HepG2 (cell line): ENCODE measurements at regions not wholly inside any gene's neighbourhood (a gene's known extent, or its start where the extent isn't known, plus 50 kb on each side); places are given as distances from the start of the nearest gene placed in this dataset.

Source experiments
- ATAC-seq: fragments of 200-7000 bp; cut with Tn5 transposase; 3 replicates; pipeline ENCODE4 v1.9.1; 2020; ENCODE audit warnings: mild to moderate bottlenecking, moderate library complexity
- BruUV-seq: library from RNA; stranded (reverse); fragments of 400-500 nt; replicated peaks from 2 replicates; lab custom pipeline; 2021; lab: Mats Ljungman, UMichigan
- CTCF ChIA-PET: fragments of 300-600 bp; formaldehyde crosslinking; extraction: SDS; loops from one replicate; lab custom pipeline; 2021; ENCODE audit warnings: low total read pairs, inconsistent platforms, low intra/inter-chr PET ratio; lab: Yijun Ruan, JAX
- POLR2A ChIA-PET: fragments of 350-600 bp; sonication (Branson Sonifier 250); formaldehyde crosslinking; loops from one replicate; lab custom pipeline; 2020; ENCODE audit warnings: antibody characterized with exemption, inconsistent platforms; lab: Yijun Ruan, JAX
- DNase-seq: peaks from one replicate; pipeline ENCODE4 v3.0.0-alpha.2; 2015; ENCODE audit warnings: low spot score
- FAIRE-seq: peaks from 3 replicates; lab custom pipeline; 2011; peaks lifted over from hg19 to GRCh38; lab: Jason Lieb, UNC
- H2AFZ ChIP-seq: one replicate; pipeline ENCODE4 v1.6.1; 2011; ENCODE audit warnings: low read length, inconsistent platforms
- H3K27ac ChIP-seq: fragments of 300-600 bp; 3 replicates; pipeline ENCODE4 v1.8.0; 2011; ENCODE audit warnings: mixed run types, mild to moderate bottlenecking, mixed read lengths, low read length, inconsistent platforms; ENCODE audit not compliant: insufficient read depth; ENCODE audit errors: extremely low read length
- H3K27me3 ChIP-seq, 2 experiments: fragments of 200-600 bp in 1 of 2; 2 replicates in 1 of 2; 3 replicates in 1 of 2; pipeline versions ENCODE4 v1.6.0 to v1.8.0; 2011; ENCODE audit warnings: low read length in 2 of 2, mild to moderate bottlenecking in 2 of 2, moderate library complexity in 2 of 2, inconsistent platforms in 1 of 2; ENCODE audit not compliant: insufficient read depth in 2 of 2, control insufficient read depth in 1 of 2
- H3K36me3 ChIP-seq, 2 experiments: fragments of 200-600 bp in 1 of 2; replicated peaks in 1 of 2; 2 replicates in 1 of 2; 3 replicates in 1 of 2; pipeline versions ENCODE4 v1.5.1 to v1.8.0; 2011; ENCODE audit warnings: low read length in 2 of 2, inconsistent platforms in 1 of 2; ENCODE audit not compliant: insufficient read depth in 2 of 2, control insufficient read depth in 1 of 2
- H3K4me1 ChIP-seq: 2 replicates; pipeline ENCODE4 v1.5.1; 2012; ENCODE audit warnings: low read length, inconsistent platforms; ENCODE audit not compliant: insufficient read depth
- H3K4me2 ChIP-seq: 2 replicates; pipeline ENCODE4 v1.6.0; 2011; ENCODE audit warnings: low read depth, low read length, inconsistent platforms
- H3K4me3 ChIP-seq, 3 experiments: fragments of 200-600 bp in 1 of 3; sonication (generic), shearing (Covaris generic) in 1 of 3; replicated peaks in 1 of 3; 2 replicates each; pipeline ENCODE4 v1.5.1; 2011 to 2016; ENCODE audit warnings: low read length in 3 of 3, inconsistent platforms in 2 of 3, low read depth in 2 of 3, mild to moderate bottlenecking in 2 of 3, control low read depth in 1 of 3, mixed read lengths in 1 of 3; ENCODE audit not compliant: insufficient read depth in 1 of 3
- H3K79me2 ChIP-seq: one replicate; pipeline ENCODE4 v1.6.1; 2011; ENCODE audit warnings: low read length, inconsistent platforms; ENCODE audit not compliant: insufficient read depth
- H3K9ac ChIP-seq: 2 replicates; pipeline ENCODE4 v1.6.0; 2011; ENCODE audit warnings: mild to moderate bottlenecking, low read depth, low read length, inconsistent platforms; ENCODE audit not compliant: insufficient read depth
- H3K9me3 ChIP-seq: 2 replicates; pipeline ENCODE4 v1.5.1; 2012; ENCODE audit warnings: mild to moderate bottlenecking, low read length
- H4K20me1 ChIP-seq: 2 replicates; pipeline ENCODE4 v1.6.0; 2011; ENCODE audit warnings: inconsistent platforms, mild to moderate bottlenecking, low read length, moderate library complexity; ENCODE audit not compliant: insufficient read depth
- MTA3 ChIP-seq: sonication (generic); formaldehyde crosslinking; IDR thresholded peaks from 2 replicates; pipeline ENCODE4 v1.4.0; 2020; ENCODE audit warnings: missing genetic modification reagents
- PAWR ChIP-seq: sonication (generic); formaldehyde crosslinking; IDR thresholded peaks from 2 replicates; pipeline ENCODE4 v1.4.0; 2020; ENCODE audit warnings: missing genetic modification reagents, mild to moderate bottlenecking, borderline replicate concordance
- ZBTB49 ChIP-seq: sonication (generic); formaldehyde crosslinking; IDR thresholded peaks from 2 replicates; pipeline ENCODE4 v1.4.0; 2020; ENCODE audit warnings: missing genetic modification reagents, borderline replicate concordance
- ZNF136 ChIP-seq: sonication (generic); formaldehyde crosslinking; IDR thresholded peaks from 2 replicates; pipeline ENCODE4 v1.8.1; 2022; ENCODE audit warnings: low read depth, mild to moderate bottlenecking, moderate library complexity, missing genetic modification reagents
- ZNF446 ChIP-seq: sonication (generic); formaldehyde crosslinking; IDR thresholded peaks from 2 replicates; pipeline ENCODE4 v1.5.0; 2020; ENCODE audit warnings: mild to moderate bottlenecking, missing genetic modification reagents
- ZNF841 ChIP-seq: sonication (generic); formaldehyde crosslinking; IDR thresholded peaks from 2 replicates; pipeline ENCODE4 v1.8.1; 2023; ENCODE audit warnings: missing genetic modification reagents, borderline replicate concordance
- WGBS: methylation state at CpG from one replicate; pipeline ENCODE4 v1.1.6; 2017; ENCODE audit warnings: low lambda C conversion rate; 5-methylcytosine and 5-hydroxymethylcytosine counted together
- in situ Hi-C: cut with HindIII; loops from 2 replicates; pipeline ENCODE4 v1.10.0; 2017; ENCODE audit warnings: low pct_unique_long_range_greater_than_20kb; ENCODE audit not compliant: extremely low pct_ligation_motif_present
- intact Hi-C: fragments of 100-400 bp; cut with micrococcal nuclease; formaldehyde crosslinking; loops from one replicate; pipeline ENCODE4 v1.10.0; 2022; ENCODE audit not compliant: unreplicated experiment
- TF ChIP-seq, protein P1 (sequence below): sonication (generic); formaldehyde crosslinking; IDR thresholded peaks from 2 replicates; pipeline ENCODE4 v1.5.0; 2020; ENCODE audit warnings: mild to moderate bottlenecking, missing genetic modification reagents, borderline replicate concordance
- TF ChIP-seq, protein P2 (sequence below): sonication (generic); formaldehyde crosslinking; conservative IDR thresholded peaks from 2 replicates; pipeline ENCODE4 v1.4.0; 2020; ENCODE audit warnings: missing genetic modification reagents

DNA sequence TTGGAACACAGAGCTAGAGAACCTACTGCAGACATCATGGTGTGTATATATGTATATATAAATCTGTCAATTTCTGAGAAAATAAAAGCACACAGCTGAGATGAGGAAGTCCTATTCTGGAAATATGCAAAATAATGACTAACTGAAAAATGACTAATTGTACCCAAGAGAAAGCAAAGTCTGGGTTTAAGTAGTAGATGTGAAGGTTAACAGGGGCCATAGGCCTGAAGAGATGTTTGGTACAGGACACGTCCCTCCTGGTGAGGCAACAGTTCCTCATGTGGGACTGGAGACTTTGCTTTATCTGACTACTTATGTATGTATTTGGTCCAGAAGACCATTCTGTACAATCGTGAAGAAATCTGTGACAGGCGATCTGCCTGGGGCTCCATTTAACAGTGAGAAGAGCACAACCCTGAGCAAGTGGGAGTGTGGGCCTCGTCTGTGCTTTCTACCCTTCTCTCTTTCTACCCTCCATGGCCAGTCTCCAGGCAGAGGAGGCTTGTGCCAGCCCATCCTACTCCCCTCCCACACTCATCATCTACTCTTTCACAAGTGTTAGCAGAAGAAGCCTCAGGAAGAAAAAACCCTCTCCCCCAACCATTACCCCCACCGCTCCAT is 67.5 kb downstream of the SLC41A2 start (continued):
- TF ChIP-seq, protein P1, sequence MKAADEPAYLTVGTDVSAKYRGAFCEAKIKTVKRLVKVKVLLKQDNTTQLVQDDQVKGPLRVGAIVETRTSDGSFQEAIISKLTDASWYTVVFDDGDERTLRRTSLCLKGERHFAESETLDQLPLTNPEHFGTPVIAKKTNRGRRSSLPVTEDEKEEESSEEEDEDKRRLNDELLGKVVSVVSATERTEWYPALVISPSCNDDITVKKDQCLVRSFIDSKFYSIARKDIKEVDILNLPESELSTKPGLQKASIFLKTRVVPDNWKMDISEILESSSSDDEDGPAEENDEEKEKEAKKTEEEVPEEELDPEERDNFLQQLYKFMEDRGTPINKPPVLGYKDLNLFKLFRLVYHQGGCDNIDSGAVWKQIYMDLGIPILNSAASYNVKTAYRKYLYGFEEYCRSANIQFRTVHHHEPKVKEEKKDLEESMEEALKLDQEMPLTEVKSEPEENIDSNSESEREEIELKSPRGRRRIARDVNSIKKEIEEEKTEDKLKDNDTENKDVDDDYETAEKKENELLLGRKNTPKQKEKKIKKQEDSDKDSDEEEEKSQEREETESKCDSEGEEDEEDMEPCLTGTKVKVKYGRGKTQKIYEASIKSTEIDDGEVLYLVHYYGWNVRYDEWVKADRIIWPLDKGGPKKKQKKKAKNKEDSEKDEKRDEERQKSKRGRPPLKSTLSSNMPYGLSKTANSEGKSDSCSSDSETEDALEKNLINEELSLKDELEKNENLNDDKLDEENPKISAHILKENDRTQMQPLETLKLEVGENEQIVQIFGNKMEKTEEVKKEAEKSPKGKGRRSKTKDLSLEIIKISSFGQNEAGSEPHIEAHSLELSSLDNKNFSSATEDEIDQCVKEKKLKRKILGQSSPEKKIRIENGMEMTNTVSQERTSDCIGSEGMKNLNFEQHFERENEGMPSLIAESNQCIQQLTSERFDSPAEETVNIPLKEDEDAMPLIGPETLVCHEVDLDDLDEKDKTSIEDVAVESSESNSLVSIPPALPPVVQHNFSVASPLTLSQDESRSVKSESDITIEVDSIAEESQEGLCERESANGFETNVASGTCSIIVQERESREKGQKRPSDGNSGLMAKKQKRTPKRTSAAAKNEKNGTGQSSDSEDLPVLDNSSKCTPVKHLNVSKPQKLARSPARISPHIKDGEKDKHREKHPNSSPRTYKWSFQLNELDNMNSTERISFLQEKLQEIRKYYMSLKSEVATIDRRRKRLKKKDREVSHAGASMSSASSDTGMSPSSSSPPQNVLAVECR (CRISPR knock-in tag) = no peak
- no peak for TF ChIP-seq MTA3 (CRISPR knock-in tag)

- Histone ChIP-seq H3K4me2 (no peak overlapping the region), H4K20me1 (no peaks in the 10 kb centered on the region), H3K79me2 (no peaks in the 10 kb centered on the region), H3K9me3 (no peaks in the 10 kb centered on the region), H3K36me3 (no peaks in the 10 kb centered on the region), H3K4me1 (no peaks in the 10 kb centered on the region), H2AFZ (no peak overlapping the region), H3K4me3 (no peak overlapping the region), H3K9ac (no peak overlapping the region), H3K27me3 (no peaks in the 10 kb centered on the region), H3K27ac (no peak overlapping the region)
- BruUV-seq = no TSS peak
- CTCF ChIA-PET = no interaction called here
- no peak for ATAC-seq
- TF ChIP-seq, protein P2, sequence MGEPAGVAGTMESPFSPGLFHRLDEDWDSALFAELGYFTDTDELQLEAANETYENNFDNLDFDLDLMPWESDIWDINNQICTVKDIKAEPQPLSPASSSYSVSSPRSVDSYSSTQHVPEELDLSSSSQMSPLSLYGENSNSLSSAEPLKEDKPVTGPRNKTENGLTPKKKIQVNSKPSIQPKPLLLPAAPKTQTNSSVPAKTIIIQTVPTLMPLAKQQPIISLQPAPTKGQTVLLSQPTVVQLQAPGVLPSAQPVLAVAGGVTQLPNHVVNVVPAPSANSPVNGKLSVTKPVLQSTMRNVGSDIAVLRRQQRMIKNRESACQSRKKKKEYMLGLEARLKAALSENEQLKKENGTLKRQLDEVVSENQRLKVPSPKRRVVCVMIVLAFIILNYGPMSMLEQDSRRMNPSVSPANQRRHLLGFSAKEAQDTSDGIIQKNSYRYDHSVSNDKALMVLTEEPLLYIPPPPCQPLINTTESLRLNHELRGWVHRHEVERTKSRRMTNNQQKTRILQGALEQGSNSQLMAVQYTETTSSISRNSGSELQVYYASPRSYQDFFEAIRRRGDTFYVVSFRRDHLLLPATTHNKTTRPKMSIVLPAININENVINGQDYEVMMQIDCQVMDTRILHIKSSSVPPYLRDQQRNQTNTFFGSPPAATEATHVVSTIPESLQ (CRISPR knock-in tag) = no peak
- no peak for TF ChIP-seq PAWR (CRISPR knock-in tag)
- no peak for TF ChIP-seq ZNF136 (CRISPR knock-in tag)
- TF ChIP-seq ZBTB49 (CRISPR knock-in tag) = no peak
- no peak for TF ChIP-seq ZNF841 (CRISPR knock-in tag)
- TF ChIP-seq ZNF446 (CRISPR knock-in tag) = no peak
- in situ Hi-C loops = no loop called here
- POLR2A ChIA-PET = no interaction called here
- 94% methylated on average over 1 of the region's 1 CpG for WGBS
- intact Hi-C loops = loop anchor here (10.0 kb wide), 1 partner anchor 825 kb away; the partner anchor contains the start of gene HCFC2
- DNase-seq = no peak
- no peak for FAIRE-seq
Observed at GRCh38 chr12:104889735-104890134, 68.4 kb downstream of the SLC41A2 start.
